ENCODE measurements at regions not wholly inside any gene's neighbourhood (a gene's known extent, or its start where the extent isn't known, plus 50 kb on each side); places are given as distances from the start of the nearest gene placed in this dataset.

DNA sequence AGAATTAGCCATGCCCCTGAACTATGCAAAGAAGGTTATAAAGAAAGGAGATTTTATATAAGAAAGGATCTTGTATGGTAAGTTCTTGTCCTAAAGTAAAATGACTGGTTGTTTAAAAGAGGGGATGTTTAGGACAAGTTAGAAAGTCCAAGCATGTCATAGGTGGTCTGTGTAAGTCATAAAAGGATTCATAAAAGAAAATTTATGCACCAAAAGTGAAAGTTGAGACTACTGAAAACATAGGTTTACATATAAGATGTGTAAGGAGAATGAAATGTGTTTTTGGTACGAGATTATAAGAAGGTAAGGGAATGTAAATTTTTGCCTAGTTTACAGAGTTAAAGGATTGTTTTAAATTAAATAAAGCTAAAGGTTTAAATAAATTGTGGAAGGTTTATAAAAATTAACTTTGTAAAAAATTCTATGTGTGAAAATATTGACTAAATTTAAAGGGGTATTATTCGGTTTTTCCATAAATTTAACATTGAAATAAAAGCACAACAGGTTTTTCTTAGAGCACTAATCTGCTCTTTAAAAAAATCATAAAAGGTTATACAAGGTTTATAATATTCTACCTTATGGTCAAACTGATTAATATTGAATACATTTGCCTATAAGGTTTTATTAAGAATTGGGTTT lies 93.6 kb upstream of the UST start:
- H3K36me3 ChIP-seq (ENCODE audit: control insufficient read depth in 2 of 4, insufficient read depth in 4 of 4, low read length in 3 of 4): peaks cover 0 to 4% (median under 1%) of the 10 kb centered on the region in 4 experiments; a peak in 4 of 8 replicates
- no peak for FAIRE-seq
- WGBS, 2 experiments (ENCODE audit: extremely low coverage in 1 of 2, insufficient coverage in 1 of 2, insufficient read length in 1 of 2, insufficient replicate concordance in 2 of 2, low coverage in 1 of 2, low lambda C conversion rate in 2 of 2, missing lambda C conversion rate in 1 of 2): 66 to 91% methylated on average over 1 to 2 of the region's 2 CpGs
- H3K79me2 ChIP-seq (ENCODE audit: control insufficient read depth in 1 of 2, insufficient read depth in 2 of 2, low read length in 2 of 2): no peaks in the 10 kb centered on the region
- H3K4me1 ChIP-seq (replicated peaks in 1 of 4; ENCODE audit: control insufficient read depth in 3 of 4, insufficient read depth in 4 of 4, low read length in 3 of 4): no peaks in the 10 kb centered on the region
- no peak overlapping the region for H4K5ac ChIP-seq (ENCODE audit: insufficient read length, low read depth, low read length)
- H2BK12ac ChIP-seq (ENCODE audit: low read depth, low read length): no peak overlapping the region
- H2BK15ac ChIP-seq (ENCODE audit: low read length): no peak overlapping the region
- no peak overlapping the region for H2BK120ac ChIP-seq (replicated peaks; ENCODE audit: low read depth, low read length)
- H3K4ac ChIP-seq (replicated peaks; ENCODE audit: insufficient read length, low read depth, low read length): no peak overlapping the region
- no peak overlapping the region for H2BK5ac ChIP-seq (ENCODE audit: low read depth, low read length)
- no peak overlapping the region; a peak in 1 of 8 replicates for H3K4me3 ChIP-seq (ENCODE audit: extremely low read depth in 1 of 4, insufficient read depth in 2 of 4, low read depth in 3 of 4, low read length in 4 of 4)
- H3K79me1 ChIP-seq (ENCODE audit: low read depth, low read length): no peaks in the 10 kb centered on the region
- no peak overlapping the region for H3K23ac ChIP-seq (ENCODE audit: insufficient read length)
- H3K56ac ChIP-seq (replicated peaks; ENCODE audit: insufficient read length, low read depth, low read length): no peak overlapping the region
- ChIA-PET POLR2A (ENCODE audit: partially characterized antibody) (no interaction called here), CTCF (ENCODE audit: partially characterized antibody) (no interaction called here)
- no peaks in the 10 kb centered on the region for H4K20me1 ChIP-seq (replicated peaks in 1 of 2; ENCODE audit: control insufficient read depth in 1 of 2, insufficient read depth in 2 of 2, low read length in 2 of 2)
- H3K9me3 ChIP-seq (ENCODE audit: insufficient read depth in 2 of 2, low read depth in 1 of 2, low read length in 1 of 2): peaks cover 32 to 40% of the 10 kb centered on the region in 2 experiments
- H2BK20ac ChIP-seq (ENCODE audit: low read length): no peak overlapping the region
- no peak for DNase-seq (ENCODE audit: low read depth in 1 of 2, low spot score in 2 of 2)
- no peak overlapping the region for H4K91ac ChIP-seq (replicated peaks; ENCODE audit: insufficient read length, low read length)
- no peak overlapping the region for H4K8ac ChIP-seq (ENCODE audit: extremely low read depth, insufficient read depth, low read length)
- H3K18ac ChIP-seq (ENCODE audit: extremely low read depth, low read length): no peak overlapping the region
- no peak overlapping the region for H3K9ac ChIP-seq (replicated peaks in 1 of 4; ENCODE audit: extremely low read depth in 1 of 4, low read depth in 3 of 4, low read length in 3 of 4)
- no peaks in the 10 kb centered on the region for H3K27me3 ChIP-seq (replicated peaks in 1 of 4; ENCODE audit: control insufficient read depth in 3 of 4, extremely low read depth in 1 of 4, insufficient read depth in 3 of 4, low read length in 3 of 4)
- no peaks in the 10 kb centered on the region for H3K23me2 ChIP-seq (ENCODE audit: low read depth, low read length)
- H2AFZ ChIP-seq (ENCODE audit: low read length): no peak overlapping the region
- no peak overlapping the region for H2AK5ac ChIP-seq (ENCODE audit: low read depth, low read length)
- no peak overlapping the region for H3K27ac ChIP-seq (ENCODE audit: low read depth, low read length)
- no peak overlapping the region for H3K14ac ChIP-seq (ENCODE audit: insufficient read length)
- H3K4me2 ChIP-seq (ENCODE audit: insufficient read depth in 1 of 2, low read depth in 2 of 2, low read length in 2 of 2): no peak overlapping the region
- no peak for TF ChIP-seq GTF2F1 (IDR thresholded peaks at IDR 0.05; ENCODE audit: borderline replicate concordance, low read depth, low read length)
- TF ChIP-seq RBBP5 (IDR thresholded peaks at IDR 0.05; ENCODE audit: borderline replicate concordance, low read depth, low read length): no peak
- no peak for TF ChIP-seq HDAC2 (IDR thresholded peaks at IDR 0.05; ENCODE audit: borderline replicate concordance in 1 of 2, low read depth in 2 of 2, low read length in 2 of 2)
- TF ChIP-seq BRCA1 (IDR thresholded peaks at IDR 0.05; ENCODE audit: low read depth, low read length): no peak
- TF ChIP-seq BACH1 (IDR thresholded peaks at IDR 0.05; ENCODE audit: low read length): no peak
- TF ChIP-seq CHD1 (IDR thresholded peaks at IDR 0.05; ENCODE audit: low read depth, low read length): no peak
- TF ChIP-seq POLR2AphosphoS5 (IDR thresholded peaks at IDR 0.05; ENCODE audit: low read depth, low read length): no peak
- no peak for TF ChIP-seq ZNF274 (IDR thresholded peaks at IDR 0.05; ENCODE audit: borderline replicate concordance, extremely low read depth, low read length)
- no peak for TF ChIP-seq GABPA (IDR thresholded peaks at IDR 0.05; ENCODE audit: borderline replicate concordance, insufficient read depth, low read length)
- TF ChIP-seq KDM5A (IDR thresholded peaks at IDR 0.05; ENCODE audit: low read length): no peak
- TF ChIP-seq, protein P1, sequence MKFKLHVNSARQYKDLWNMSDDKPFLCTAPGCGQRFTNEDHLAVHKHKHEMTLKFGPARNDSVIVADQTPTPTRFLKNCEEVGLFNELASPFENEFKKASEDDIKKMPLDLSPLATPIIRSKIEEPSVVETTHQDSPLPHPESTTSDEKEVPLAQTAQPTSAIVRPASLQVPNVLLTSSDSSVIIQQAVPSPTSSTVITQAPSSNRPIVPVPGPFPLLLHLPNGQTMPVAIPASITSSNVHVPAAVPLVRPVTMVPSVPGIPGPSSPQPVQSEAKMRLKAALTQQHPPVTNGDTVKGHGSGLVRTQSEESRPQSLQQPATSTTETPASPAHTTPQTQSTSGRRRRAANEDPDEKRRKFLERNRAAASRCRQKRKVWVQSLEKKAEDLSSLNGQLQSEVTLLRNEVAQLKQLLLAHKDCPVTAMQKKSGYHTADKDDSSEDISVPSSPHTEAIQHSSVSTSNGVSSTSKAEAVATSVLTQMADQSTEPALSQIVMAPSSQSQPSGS (IDR thresholded peaks at IDR 0.05; ENCODE audit: low read length): no peak
- TF ChIP-seq ASH2L (IDR thresholded peaks at IDR 0.05; ENCODE audit: low read length): no peak

Data from H1 (cell line).